HepG2 (cell line): ENCODE measurements at regions not wholly inside any gene's neighbourhood (a gene's known extent, or its start where the extent isn't known, plus 50 kb on each side); places are given as distances from the start of the nearest gene placed in this dataset.

Experiments used
- ATAC-seq: fragments of 200-7000 bp; cut with Tn5 transposase; 3 replicates; pipeline ENCODE4 v1.9.1; 2020; ENCODE audit warnings: mild to moderate bottlenecking, moderate library complexity
- BruUV-seq: library from RNA; stranded (reverse); fragments of 400-500 nt; replicated peaks from 2 replicates; lab custom pipeline; 2021; lab: Mats Ljungman, UMichigan
- CTCF ChIA-PET: fragments of 300-600 bp; formaldehyde crosslinking; extraction: SDS; loops from one replicate; lab custom pipeline; 2021; ENCODE audit warnings: low total read pairs, inconsistent platforms, low intra/inter-chr PET ratio; lab: Yijun Ruan, JAX
- POLR2A ChIA-PET: fragments of 350-600 bp; sonication (Branson Sonifier 250); formaldehyde crosslinking; loops from one replicate; lab custom pipeline; 2020; ENCODE audit warnings: antibody characterized with exemption, inconsistent platforms; lab: Yijun Ruan, JAX
- DNase-seq: peaks from one replicate; pipeline ENCODE4 v3.0.0-alpha.2; 2015; ENCODE audit warnings: low spot score
- FAIRE-seq: peaks from 3 replicates; lab custom pipeline; 2011; peaks lifted over from hg19 to GRCh38; lab: Jason Lieb, UNC
- H2AFZ ChIP-seq: one replicate; pipeline ENCODE4 v1.6.1; 2011; ENCODE audit warnings: low read length, inconsistent platforms
- H3K27ac ChIP-seq: fragments of 300-600 bp; 3 replicates; pipeline ENCODE4 v1.8.0; 2011; ENCODE audit warnings: mixed run types, mild to moderate bottlenecking, mixed read lengths, low read length, inconsistent platforms; ENCODE audit not compliant: insufficient read depth; ENCODE audit errors: extremely low read length
- H3K27me3 ChIP-seq, 2 experiments: fragments of 200-600 bp in 1 of 2; 2 replicates in 1 of 2; 3 replicates in 1 of 2; pipeline versions ENCODE4 v1.6.0 to v1.8.0; 2011; ENCODE audit warnings: low read length in 2 of 2, mild to moderate bottlenecking in 2 of 2, moderate library complexity in 2 of 2, inconsistent platforms in 1 of 2; ENCODE audit not compliant: insufficient read depth in 2 of 2, control insufficient read depth in 1 of 2
- H3K36me3 ChIP-seq, 2 experiments: fragments of 200-600 bp in 1 of 2; replicated peaks in 1 of 2; 2 replicates in 1 of 2; 3 replicates in 1 of 2; pipeline versions ENCODE4 v1.5.1 to v1.8.0; 2011; ENCODE audit warnings: low read length in 2 of 2, inconsistent platforms in 1 of 2; ENCODE audit not compliant: insufficient read depth in 2 of 2, control insufficient read depth in 1 of 2
- H3K4me1 ChIP-seq: 2 replicates; pipeline ENCODE4 v1.5.1; 2012; ENCODE audit warnings: low read length, inconsistent platforms; ENCODE audit not compliant: insufficient read depth
- H3K4me2 ChIP-seq: 2 replicates; pipeline ENCODE4 v1.6.0; 2011; ENCODE audit warnings: low read depth, low read length, inconsistent platforms
- H3K4me3 ChIP-seq, 3 experiments: fragments of 200-600 bp in 1 of 3; sonication (generic), shearing (Covaris generic) in 1 of 3; replicated peaks in 1 of 3; 2 replicates each; pipeline ENCODE4 v1.5.1; 2011 to 2016; ENCODE audit warnings: low read length in 3 of 3, inconsistent platforms in 2 of 3, low read depth in 2 of 3, mild to moderate bottlenecking in 2 of 3, control low read depth in 1 of 3, mixed read lengths in 1 of 3; ENCODE audit not compliant: insufficient read depth in 1 of 3
- H3K79me2 ChIP-seq: one replicate; pipeline ENCODE4 v1.6.1; 2011; ENCODE audit warnings: low read length, inconsistent platforms; ENCODE audit not compliant: insufficient read depth
- H3K9ac ChIP-seq: 2 replicates; pipeline ENCODE4 v1.6.0; 2011; ENCODE audit warnings: mild to moderate bottlenecking, low read depth, low read length, inconsistent platforms; ENCODE audit not compliant: insufficient read depth
- H3K9me3 ChIP-seq: 2 replicates; pipeline ENCODE4 v1.5.1; 2012; ENCODE audit warnings: mild to moderate bottlenecking, low read length
- H4K20me1 ChIP-seq: 2 replicates; pipeline ENCODE4 v1.6.0; 2011; ENCODE audit warnings: inconsistent platforms, mild to moderate bottlenecking, low read length, moderate library complexity; ENCODE audit not compliant: insufficient read depth
- ATF7 ChIP-seq, 2 experiments: fragments of 450-650 bp in 1 of 2; sonication (generic) in 1 of 2; formaldehyde crosslinking in 1 of 2; IDR thresholded peaks; 2 replicates each; pipeline versions ENCODE4 v1.4.0 to v1.6.1; 2016 to 2020; ENCODE audit warnings: antibody characterized with exemption in 1 of 2, mild to moderate bottlenecking in 1 of 2, missing genetic modification reagents in 1 of 2
- CENPT ChIP-seq: sonication (generic); formaldehyde crosslinking; IDR thresholded peaks from 2 replicates; pipeline ENCODE4 v1.8.0; 2022; ENCODE audit warnings: low read depth, mild to moderate bottlenecking, moderate library complexity, missing genetic modification reagents
- CREB1 ChIP-seq, 2 experiments: fragments of 450-650 bp in 1 of 2; IDR thresholded peaks; 2 replicates each; pipeline ENCODE4 v1.6.1; 2016 to 2017; ENCODE audit warnings: control low read depth in 1 of 2, mild to moderate bottlenecking in 1 of 2, missing compliant biosample characterization in 1 of 2, missing genetic modification characterization in 1 of 2
- IKZF1 ChIP-seq: fragments of 450-650 bp; IDR thresholded peaks from 2 replicates; pipeline ENCODE4 v1.7.1; 2016
- YEATS2 ChIP-seq: sonication (generic); formaldehyde crosslinking; IDR thresholded peaks from 2 replicates; pipeline ENCODE4 v1.4.0; 2020; ENCODE audit warnings: missing genetic modification reagents, borderline replicate concordance
- ZNF317 ChIP-seq: sonication (generic); formaldehyde crosslinking; IDR thresholded peaks from 2 replicates; pipeline ENCODE4 v1.5.0; 2020; ENCODE audit warnings: mild to moderate bottlenecking, missing genetic modification reagents
- ZNF547 ChIP-seq: sonication (generic); formaldehyde crosslinking; IDR thresholded peaks from 2 replicates; pipeline ENCODE4 v1.5.1; 2020; ENCODE audit warnings: mild to moderate bottlenecking, missing genetic modification reagents
- WGBS: methylation state at CpG from one replicate; pipeline ENCODE4 v1.1.6; 2017; ENCODE audit warnings: low lambda C conversion rate; 5-methylcytosine and 5-hydroxymethylcytosine counted together
- in situ Hi-C: cut with HindIII; loops from 2 replicates; pipeline ENCODE4 v1.10.0; 2017; ENCODE audit warnings: low pct_unique_long_range_greater_than_20kb; ENCODE audit not compliant: extremely low pct_ligation_motif_present
- intact Hi-C: fragments of 100-400 bp; cut with micrococcal nuclease; formaldehyde crosslinking; loops from one replicate; pipeline ENCODE4 v1.10.0; 2022; ENCODE audit not compliant: unreplicated experiment
- TF ChIP-seq, protein P1 (sequence below): sonication (generic); formaldehyde crosslinking; IDR thresholded peaks from 2 replicates; pipeline ENCODE4 v1.8.0; 2022; ENCODE audit warnings: mild to moderate bottlenecking, missing genetic modification reagents, moderate library complexity

DNA sequence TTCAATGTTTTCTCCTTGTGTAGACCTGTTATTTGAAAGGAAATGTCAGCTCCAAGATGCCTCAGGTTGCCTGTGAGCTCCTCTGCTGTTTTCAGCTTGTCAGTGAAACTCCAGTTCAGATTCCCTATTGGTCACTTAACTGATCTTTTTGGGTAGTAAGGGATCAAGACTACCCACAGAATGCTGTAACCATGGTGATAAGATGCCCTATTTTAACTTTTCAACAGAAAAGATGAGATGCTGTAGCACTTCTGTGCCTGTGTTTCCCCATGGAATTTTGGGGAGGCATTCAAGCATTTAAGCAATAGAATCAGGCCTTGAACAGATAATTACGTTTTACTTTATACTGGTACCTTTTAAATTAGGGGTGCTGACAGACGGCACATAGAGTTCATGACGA is 106.6 kb upstream of the H2AZ1 start (continued):
- TF ChIP-seq, protein P1, sequence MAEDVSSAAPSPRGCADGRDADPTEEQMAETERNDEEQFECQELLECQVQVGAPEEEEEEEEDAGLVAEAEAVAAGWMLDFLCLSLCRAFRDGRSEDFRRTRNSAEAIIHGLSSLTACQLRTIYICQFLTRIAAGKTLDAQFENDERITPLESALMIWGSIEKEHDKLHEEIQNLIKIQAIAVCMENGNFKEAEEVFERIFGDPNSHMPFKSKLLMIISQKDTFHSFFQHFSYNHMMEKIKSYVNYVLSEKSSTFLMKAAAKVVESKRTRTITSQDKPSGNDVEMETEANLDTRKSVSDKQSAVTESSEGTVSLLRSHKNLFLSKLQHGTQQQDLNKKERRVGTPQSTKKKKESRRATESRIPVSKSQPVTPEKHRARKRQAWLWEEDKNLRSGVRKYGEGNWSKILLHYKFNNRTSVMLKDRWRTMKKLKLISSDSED (CRISPR knock-in tag) = no peak

DNA sequence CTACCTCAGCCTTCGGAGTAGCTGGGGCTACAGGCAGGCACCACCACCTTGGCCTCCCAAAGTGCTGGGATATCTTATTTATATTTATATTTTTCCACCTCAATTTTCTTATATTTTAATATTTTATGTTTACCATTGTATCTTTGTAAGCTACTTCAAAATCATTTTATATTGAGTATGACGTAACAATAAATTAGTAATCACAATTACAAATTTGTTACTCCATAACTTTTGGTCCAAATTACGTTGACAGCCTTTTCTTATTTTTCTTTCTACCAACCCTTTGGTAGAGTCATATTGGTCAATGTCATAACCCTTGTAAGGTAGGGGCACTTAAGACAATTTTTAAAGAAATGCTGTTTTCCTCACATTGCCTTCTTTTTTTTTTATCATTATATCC is 104.0 kb upstream of the H2AZ1 start:
- intact Hi-C loops = no loop called here
- no peaks in the 10 kb centered on the region for H3K36me3 ChIP-seq
- CTCF ChIA-PET = no interaction called here

GRCh38 chr4:100049872-100050271 is 99.8 kb upstream of the H2AZ1 start:
- H3K9ac ChIP-seq = no peak overlapping the region
- H4K20me1 ChIP-seq = no peaks in the 10 kb centered on the region
- H3K79me2 ChIP-seq = no peaks in the 10 kb centered on the region
- ChIA-PET CTCF (no interaction called here), POLR2A (no interaction called here)
- H3K27me3 ChIP-seq = no peaks in the 10 kb centered on the region
- in situ Hi-C loops (no loop called here), intact Hi-C loops (no loop called here)
- no TSS peak for BruUV-seq
- no peak overlapping the region for H2AFZ ChIP-seq
- no peaks in the 10 kb centered on the region for H3K36me3 ChIP-seq
- no peak overlapping the region for H3K27ac ChIP-seq
- TF ChIP-seq IKZF1 = no peak
- no peak for TF ChIP-seq CENPT
- no peak for TF ChIP-seq ZNF547
- TF ChIP-seq ZNF317 (CRISPR knock-in tag) = no peak
- no peak for ATAC-seq
- FAIRE-seq = no peak
- no peaks in the 10 kb centered on the region for H3K9me3 ChIP-seq
- DNase-seq = no peak
- H3K4me1 ChIP-seq = no peaks in the 10 kb centered on the region
- H3K4me3 ChIP-seq = no peak overlapping the region
- no peak overlapping the region for H3K4me2 ChIP-seq

More for the DNA sequence above, 104.0 kb upstream of the H2AZ1 start:
- H3K79me2 ChIP-seq = no peaks in the 10 kb centered on the region
- H3K27me3 ChIP-seq = no peaks in the 10 kb centered on the region
- no peak overlapping the region for H3K27ac ChIP-seq
- DNase-seq = no peak
- in situ Hi-C loops = no loop called here
- H3K9ac ChIP-seq = no peak overlapping the region
- POLR2A ChIA-PET = no interaction called here
- FAIRE-seq = no peak
- no peak for ATAC-seq
- no peak overlapping the region for H2AFZ ChIP-seq
- no peaks in the 10 kb centered on the region for H4K20me1 ChIP-seq
- H3K4me2 ChIP-seq = no peak overlapping the region
- no peaks in the 10 kb centered on the region for H3K4me1 ChIP-seq
- H3K4me3 ChIP-seq = no peak overlapping the region
- TF ChIP-seq ATF7 (IDR thresholded peaks at IDR 0.05) (peak; percentile 69), ATF7 (CRISPR knock-in tag; IDR thresholded peaks at IDR 0.05) (no peak), YEATS2 (CRISPR knock-in tag) (no peak), CREB1 (IDR thresholded peaks at IDR 0.05) (peak; percentile 66; the same call in 1 of the 2 replicates), CREB1 (CRISPR knock-in tag; IDR thresholded peaks at IDR 0.05) (no peak)
- 19% methylated on average over 3 of the region's 3 CpGs for WGBS
- BruUV-seq = no TSS peak
- H3K9me3 ChIP-seq = no peaks in the 10 kb centered on the region
